SJSA1 (cell line): ENCODE measurements at regions not wholly inside any gene's neighbourhood (a gene's known extent, or its start where the extent isn't known, plus 50 kb on each side); places are given as distances from the start of the nearest gene placed in this dataset.

ENCODE experiments used
- DNase-seq, 2 experiments: peaks; one replicate each; pipeline ENCODE4 v3.0.0-alpha.2; 2015 to 2020; ENCODE audit warnings: low spot score in 2 of 2, low read depth in 1 of 2
- H3K27ac ChIP-seq: fragments of 250-450 bp; sonication (Bioruptor Pico); 2 replicates; pipeline ENCODE4 v1.5.1; 2020; ENCODE audit warnings: mild to moderate bottlenecking, moderate library complexity
- H3K27me3 ChIP-seq: fragments of 250-450 bp; sonication (Bioruptor Pico); replicated peaks from 2 replicates; pipeline ENCODE4 v1.5.1; 2020; ENCODE audit warnings: mild to moderate bottlenecking, moderate library complexity
- H3K36me3 ChIP-seq: fragments of 250-450 bp; sonication (Bioruptor Pico); 2 replicates; pipeline ENCODE4 v1.5.1; 2020; ENCODE audit warnings: mild to moderate bottlenecking
- H3K4me1 ChIP-seq: fragments of 250-450 bp; sonication (Bioruptor Pico); replicated peaks from 2 replicates; pipeline ENCODE4 v1.6.1; 2021; ENCODE audit warnings: mild to moderate bottlenecking
- H3K4me3 ChIP-seq: fragments of 250-450 bp; sonication (Bioruptor Pico); 2 replicates; pipeline ENCODE4 v1.5.1; 2020; ENCODE audit warnings: mild to moderate bottlenecking
- H3K9me3 ChIP-seq: fragments of 250-450 bp; sonication (Bioruptor Pico); replicated peaks from 2 replicates; pipeline ENCODE4 v1.5.1; 2020; ENCODE audit warnings: mild to moderate bottlenecking

- Histone ChIP-seq H3K27me3 (no peaks in the 10 kb centered on the region), H3K4me3 (no peak overlapping the region), H3K9me3 (no peaks in the 10 kb centered on the region), H3K4me1 (no peaks in the 10 kb centered on the region), H3K36me3 (no peaks in the 10 kb centered on the region), H3K27ac (no peak overlapping the region)
- DNase-seq = no peak
Measured at GRCh38 chr4:11155208-11155867, 273.4 kb downstream of the HS3ST1 start.

- Histone ChIP-seq H3K9me3 (no peaks in the 10 kb centered on the region), H3K27ac (no peak overlapping the region), H3K4me3 (no peak overlapping the region), H3K36me3 (no peaks in the 10 kb centered on the region), H3K27me3 (no peaks in the 10 kb centered on the region), H3K4me1 (no peaks in the 10 kb centered on the region)
- DNase-seq = no peak
Measured at GRCh38 chr4:11153171-11153750, 275.4 kb downstream of the HS3ST1 start.

- Histone ChIP-seq H3K36me3 (no peaks in the 10 kb centered on the region), H3K4me1 (no peaks in the 10 kb centered on the region), H3K27me3 (no peaks in the 10 kb centered on the region), H3K4me3 (no peak overlapping the region), H3K27ac (no peak overlapping the region), H3K9me3 (no peaks in the 10 kb centered on the region)
- DNase-seq = no peak
Measured at GRCh38 chr4:11152684-11153083, 276.0 kb downstream of the HS3ST1 start.

- DNase-seq = no peak
- Histone ChIP-seq H3K4me1 (no peaks in the 10 kb centered on the region), H3K9me3 (no peaks in the 10 kb centered on the region), H3K27me3 (no peaks in the 10 kb centered on the region), H3K36me3 (no peaks in the 10 kb centered on the region), H3K4me3 (no peak overlapping the region), H3K27ac (no peak overlapping the region)
Measured at GRCh38 chr4:11151500-11151899, 277.2 kb downstream of the HS3ST1 start.

GRCh38 chr4:11149612-11150259 is 279.0 kb downstream of the HS3ST1 start:
- Histone ChIP-seq H3K27me3 (no peaks in the 10 kb centered on the region), H3K36me3 (no peaks in the 10 kb centered on the region), H3K4me1 (no peaks in the 10 kb centered on the region), H3K27ac (no peak overlapping the region), H3K9me3 (no peaks in the 10 kb centered on the region), H3K4me3 (no peak overlapping the region)
- DNase-seq = no peak

- Histone ChIP-seq H3K27me3 (no peaks in the 10 kb centered on the region), H3K27ac (no peak overlapping the region), H3K4me3 (no peak overlapping the region), H3K36me3 (no peaks in the 10 kb centered on the region), H3K4me1 (no peaks in the 10 kb centered on the region), H3K9me3 (no peaks in the 10 kb centered on the region)
- DNase-seq = no peak
Measured at GRCh38 chr4:11139871-11140270, 288.8 kb downstream of the HS3ST1 start.

- Histone ChIP-seq H3K27me3 (no peaks in the 10 kb centered on the region), H3K4me3 (no peak overlapping the region), H3K4me1 (no peaks in the 10 kb centered on the region), H3K9me3 (no peaks in the 10 kb centered on the region), H3K36me3 (no peaks in the 10 kb centered on the region), H3K27ac (no peak overlapping the region)
- no peak for DNase-seq
Measured at GRCh38 chr4:11138964-11139363, 289.7 kb downstream of the HS3ST1 start.

- no peaks in the 10 kb centered on the region for H3K36me3 ChIP-seq
- H3K9me3 ChIP-seq = no peaks in the 10 kb centered on the region
- no peaks in the 10 kb centered on the region for H3K27me3 ChIP-seq
- DNase-seq = no peak
- H3K27ac ChIP-seq = no peak overlapping the region
- H3K4me1 ChIP-seq = no peaks in the 10 kb centered on the region
- H3K4me3 ChIP-seq = no peak overlapping the region
Measured at GRCh38 chr4:11134705-11135104, 294.0 kb downstream of the HS3ST1 start.

- Histone ChIP-seq H3K4me3 (no peak overlapping the region), H3K9me3 (no peaks in the 10 kb centered on the region), H3K36me3 (no peaks in the 10 kb centered on the region), H3K27me3 (no peaks in the 10 kb centered on the region), H3K27ac (no peak overlapping the region), H3K4me1 (no peaks in the 10 kb centered on the region)
- no peak for DNase-seq
Measured at GRCh38 chr4:11133868-11134267, 294.8 kb downstream of the HS3ST1 start.

- H3K4me3 ChIP-seq = no peak overlapping the region
- H3K4me1 ChIP-seq = no peaks in the 10 kb centered on the region
- no peak for DNase-seq
- no peaks in the 10 kb centered on the region for H3K36me3 ChIP-seq
- H3K27ac ChIP-seq = no peak overlapping the region
- H3K27me3 ChIP-seq = no peaks in the 10 kb centered on the region
- no peaks in the 10 kb centered on the region for H3K9me3 ChIP-seq
Measured at GRCh38 chr4:11132478-11132877, 296.2 kb downstream of the HS3ST1 start.

GRCh38 chr4:11131491-11131890 is 297.2 kb downstream of the HS3ST1 start:
- no peaks in the 10 kb centered on the region for H3K4me1 ChIP-seq
- DNase-seq = no peak
- H3K4me3 ChIP-seq = no peak overlapping the region
- no peaks in the 10 kb centered on the region for H3K36me3 ChIP-seq
- H3K27me3 ChIP-seq = no peaks in the 10 kb centered on the region
- H3K9me3 ChIP-seq = no peaks in the 10 kb centered on the region
- no peak overlapping the region for H3K27ac ChIP-seq

- Histone ChIP-seq H3K27ac (no peak overlapping the region), H3K36me3 (no peaks in the 10 kb centered on the region), H3K4me1 (no peaks in the 10 kb centered on the region), H3K4me3 (no peak overlapping the region), H3K9me3 (no peaks in the 10 kb centered on the region), H3K27me3 (no peaks in the 10 kb centered on the region)
- no peak for DNase-seq
Measured at GRCh38 chr4:11130195-11130970, 298.3 kb downstream of the HS3ST1 start.

- Histone ChIP-seq H3K9me3 (no peaks in the 10 kb centered on the region), H3K4me3 (no peak overlapping the region), H3K27ac (no peak overlapping the region), H3K4me1 (no peaks in the 10 kb centered on the region), H3K36me3 (no peaks in the 10 kb centered on the region), H3K27me3 (no peaks in the 10 kb centered on the region)
- DNase-seq = no peak
Measured at GRCh38 chr4:11120435-11120834, 308.3 kb downstream of the HS3ST1 start.

- H3K27me3 ChIP-seq = no peaks in the 10 kb centered on the region
- no peak for DNase-seq
- no peaks in the 10 kb centered on the region for H3K4me1 ChIP-seq
- H3K36me3 ChIP-seq = no peaks in the 10 kb centered on the region
- no peak overlapping the region for H3K4me3 ChIP-seq
- no peak overlapping the region for H3K27ac ChIP-seq
- H3K9me3 ChIP-seq = no peaks in the 10 kb centered on the region
Measured at GRCh38 chr4:11119474-11119873, 309.2 kb downstream of the HS3ST1 start.
